GM23338 (cell line): ENCODE measurements at regions not wholly inside any gene's neighbourhood (a gene's known extent, or its start where the extent isn't known, plus 50 kb on each side); places are given as distances from the start of the nearest gene placed in this dataset.

Source experiments
- ATAC-seq: fragments of 200-7000 bp; cut with Tn5 transposase; 3 replicates; pipeline ENCODE4 v1.9.1; 2020
- DNase-seq: peaks from one replicate; pipeline ENCODE4 v3.0.0-alpha.2; 2015; ENCODE audit warnings: low spot score
- H2AFZ ChIP-seq: fragments of 200-600 bp; sonication (generic); 2 replicates; pipeline ENCODE4 v1.8.0; 2016; ENCODE audit warnings: antibody characterized with exemption, mild to moderate bottlenecking, moderate library complexity
- H3F3A ChIP-seq: fragments of 200-600 bp; sonication (generic); replicated peaks from 2 replicates; pipeline ENCODE4 v1.8.0; 2017; ENCODE audit warnings: antibody characterized with exemption, mixed run types, low read depth
- H3K27ac ChIP-seq: fragments of 200-600 bp; sonication (generic); 2 replicates; pipeline ENCODE4 v1.6.1; 2016; ENCODE audit warnings: low read depth
- H3K27me3 ChIP-seq: fragments of 200-600 bp; sonication (generic); 2 replicates; pipeline ENCODE4 v1.8.0; 2016; ENCODE audit warnings: mild to moderate bottlenecking, mixed run types, moderate library complexity; ENCODE audit not compliant: insufficient read depth
- H3K36me3 ChIP-seq: fragments of 200-600 bp; sonication (generic); 2 replicates; pipeline ENCODE4 v1.8.0; 2016; ENCODE audit warnings: mild to moderate bottlenecking; ENCODE audit not compliant: insufficient read depth
- H3K4me1 ChIP-seq: fragments of 200-600 bp; sonication (generic); 2 replicates; pipeline ENCODE4 v1.8.0; 2016; ENCODE audit warnings: mild to moderate bottlenecking, moderate library complexity; ENCODE audit not compliant: insufficient read depth
- H3K4me2 ChIP-seq: fragments of 200-600 bp; sonication (generic); 2 replicates; pipeline ENCODE4 v1.7.1; 2017; ENCODE audit warnings: mixed run types
- H3K4me3 ChIP-seq: fragments of 200-600 bp; sonication (generic); 2 replicates; pipeline ENCODE4 v1.6.1; 2016; ENCODE audit warnings: mixed run types
- H3K79me2 ChIP-seq: fragments of 200-600 bp; sonication (generic); replicated peaks from 2 replicates; pipeline ENCODE4 v1.8.0; 2017; ENCODE audit warnings: mild to moderate bottlenecking; ENCODE audit not compliant: insufficient read depth
- H3K9me2 ChIP-seq: fragments of 200-600 bp; sonication (generic); 2 replicates; pipeline ENCODE4 v1.8.0; 2017; ENCODE audit not compliant: insufficient read depth
- H4K20me1 ChIP-seq: fragments of 200-600 bp; sonication (generic); replicated peaks from 2 replicates; pipeline ENCODE4 v1.8.0; 2017; ENCODE audit warnings: mild to moderate bottlenecking; ENCODE audit not compliant: insufficient read depth
- H3K27ac Mint-ChIP-seq: 2 replicates; pipeline ENCODE4 v1.8.0; 2020; ENCODE audit warnings: inconsistent platforms, mild to moderate bottlenecking, moderate library complexity, mixed read lengths
- H3K27me3 Mint-ChIP-seq: 3 replicates; pipeline ENCODE4 v1.8.0; 2022; ENCODE audit warnings: low read depth, mild to moderate bottlenecking, moderate library complexity, mixed read lengths, inconsistent platforms; ENCODE audit not compliant: insufficient read depth, poor library complexity
- H3K36me3 Mint-ChIP-seq: 3 replicates; pipeline ENCODE4 v1.8.0; 2021; ENCODE audit warnings: low read depth, mild to moderate bottlenecking, inconsistent platforms, moderate library complexity, mixed read lengths
- H3K4me1 Mint-ChIP-seq: 3 replicates; pipeline ENCODE4 v1.8.0; 2020; ENCODE audit warnings: mild to moderate bottlenecking, inconsistent platforms, mixed read lengths
- H3K4me3 Mint-ChIP-seq: 3 replicates; pipeline ENCODE4 v1.8.0; 2021; ENCODE audit warnings: moderate library complexity, mild to moderate bottlenecking, inconsistent platforms, mixed read lengths
- H3K9me3 Mint-ChIP-seq: 3 replicates; pipeline ENCODE4 v1.8.0; 2020; ENCODE audit warnings: moderate library complexity, mild to moderate bottlenecking, inconsistent platforms, mixed read lengths
- EZH2phosphoT487 ChIP-seq: fragments of 200-600 bp; sonication (generic); IDR thresholded peaks from one replicate; pipeline ENCODE4 v1.8.1; 2018; ENCODE audit warnings: antibody characterized with exemption; ENCODE audit not compliant: unreplicated experiment
- JUNB ChIP-seq: IDR thresholded peaks from one replicate; pipeline ENCODE4 v1.6.1; 2016; ENCODE audit warnings: antibody characterized with exemption; ENCODE audit not compliant: unreplicated experiment
- STAT1 ChIP-seq: IDR thresholded peaks from one replicate; pipeline ENCODE4 v1.6.1; 2016; ENCODE audit warnings: antibody characterized with exemption; ENCODE audit not compliant: unreplicated experiment
- ZNF331 ChIP-seq: fragments of 250-450 bp; sonication (Bioruptor Pico); IDR thresholded peaks from 2 replicates; pipeline ENCODE4 v1.5.0; 2020; ENCODE audit warnings: low read depth, mild to moderate bottlenecking, moderate library complexity
- TF ChIP-seq, protein P1 (sequence below): fragments of 250-450 bp; sonication (Bioruptor Pico); IDR thresholded peaks from 2 replicates; pipeline ENCODE4 v1.5.0; 2020; ENCODE audit warnings: mild to moderate bottlenecking, moderate library complexity
- TF ChIP-seq, protein P2 (sequence below), 2 experiments: fragments of 200-600 bp in 1 of 2; sonication (generic) in 1 of 2; conservative IDR thresholded peaks; 2 replicates each; pipeline versions ENCODE4 v1.5.1 to v1.6.1; 2016 to 2017; ENCODE audit warnings: antibody characterized with exemption in 2 of 2, low read depth in 2 of 2, mild to moderate bottlenecking in 2 of 2, moderate library complexity in 1 of 2
- TF ChIP-seq, protein P3 (sequence below): IDR thresholded peaks from 2 replicates; pipeline ENCODE4 v1.6.1; 2016; ENCODE audit warnings: antibody characterized with exemption

DNA sequence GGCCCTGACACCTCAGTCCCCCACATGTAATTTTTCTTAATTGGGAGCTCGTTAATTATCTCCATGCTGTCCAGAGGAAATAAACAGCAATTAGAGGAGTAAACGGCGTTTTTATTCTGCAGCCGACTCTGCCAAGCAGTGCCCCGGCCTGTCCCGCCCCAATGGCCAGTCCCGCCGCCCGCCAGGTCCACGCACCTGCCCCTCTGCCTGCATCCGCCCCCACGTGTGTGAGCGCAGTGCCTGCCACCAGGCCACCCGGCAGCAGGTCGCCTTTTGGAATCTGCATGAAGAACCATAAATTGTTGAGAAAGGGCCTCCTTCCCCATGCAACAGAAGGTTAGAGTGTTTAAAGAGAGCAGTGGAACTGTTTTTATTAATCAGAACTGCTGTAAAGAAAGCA lies 87.5 kb upstream of the LINGO1 start (continued):
- TF ChIP-seq, protein P1, sequence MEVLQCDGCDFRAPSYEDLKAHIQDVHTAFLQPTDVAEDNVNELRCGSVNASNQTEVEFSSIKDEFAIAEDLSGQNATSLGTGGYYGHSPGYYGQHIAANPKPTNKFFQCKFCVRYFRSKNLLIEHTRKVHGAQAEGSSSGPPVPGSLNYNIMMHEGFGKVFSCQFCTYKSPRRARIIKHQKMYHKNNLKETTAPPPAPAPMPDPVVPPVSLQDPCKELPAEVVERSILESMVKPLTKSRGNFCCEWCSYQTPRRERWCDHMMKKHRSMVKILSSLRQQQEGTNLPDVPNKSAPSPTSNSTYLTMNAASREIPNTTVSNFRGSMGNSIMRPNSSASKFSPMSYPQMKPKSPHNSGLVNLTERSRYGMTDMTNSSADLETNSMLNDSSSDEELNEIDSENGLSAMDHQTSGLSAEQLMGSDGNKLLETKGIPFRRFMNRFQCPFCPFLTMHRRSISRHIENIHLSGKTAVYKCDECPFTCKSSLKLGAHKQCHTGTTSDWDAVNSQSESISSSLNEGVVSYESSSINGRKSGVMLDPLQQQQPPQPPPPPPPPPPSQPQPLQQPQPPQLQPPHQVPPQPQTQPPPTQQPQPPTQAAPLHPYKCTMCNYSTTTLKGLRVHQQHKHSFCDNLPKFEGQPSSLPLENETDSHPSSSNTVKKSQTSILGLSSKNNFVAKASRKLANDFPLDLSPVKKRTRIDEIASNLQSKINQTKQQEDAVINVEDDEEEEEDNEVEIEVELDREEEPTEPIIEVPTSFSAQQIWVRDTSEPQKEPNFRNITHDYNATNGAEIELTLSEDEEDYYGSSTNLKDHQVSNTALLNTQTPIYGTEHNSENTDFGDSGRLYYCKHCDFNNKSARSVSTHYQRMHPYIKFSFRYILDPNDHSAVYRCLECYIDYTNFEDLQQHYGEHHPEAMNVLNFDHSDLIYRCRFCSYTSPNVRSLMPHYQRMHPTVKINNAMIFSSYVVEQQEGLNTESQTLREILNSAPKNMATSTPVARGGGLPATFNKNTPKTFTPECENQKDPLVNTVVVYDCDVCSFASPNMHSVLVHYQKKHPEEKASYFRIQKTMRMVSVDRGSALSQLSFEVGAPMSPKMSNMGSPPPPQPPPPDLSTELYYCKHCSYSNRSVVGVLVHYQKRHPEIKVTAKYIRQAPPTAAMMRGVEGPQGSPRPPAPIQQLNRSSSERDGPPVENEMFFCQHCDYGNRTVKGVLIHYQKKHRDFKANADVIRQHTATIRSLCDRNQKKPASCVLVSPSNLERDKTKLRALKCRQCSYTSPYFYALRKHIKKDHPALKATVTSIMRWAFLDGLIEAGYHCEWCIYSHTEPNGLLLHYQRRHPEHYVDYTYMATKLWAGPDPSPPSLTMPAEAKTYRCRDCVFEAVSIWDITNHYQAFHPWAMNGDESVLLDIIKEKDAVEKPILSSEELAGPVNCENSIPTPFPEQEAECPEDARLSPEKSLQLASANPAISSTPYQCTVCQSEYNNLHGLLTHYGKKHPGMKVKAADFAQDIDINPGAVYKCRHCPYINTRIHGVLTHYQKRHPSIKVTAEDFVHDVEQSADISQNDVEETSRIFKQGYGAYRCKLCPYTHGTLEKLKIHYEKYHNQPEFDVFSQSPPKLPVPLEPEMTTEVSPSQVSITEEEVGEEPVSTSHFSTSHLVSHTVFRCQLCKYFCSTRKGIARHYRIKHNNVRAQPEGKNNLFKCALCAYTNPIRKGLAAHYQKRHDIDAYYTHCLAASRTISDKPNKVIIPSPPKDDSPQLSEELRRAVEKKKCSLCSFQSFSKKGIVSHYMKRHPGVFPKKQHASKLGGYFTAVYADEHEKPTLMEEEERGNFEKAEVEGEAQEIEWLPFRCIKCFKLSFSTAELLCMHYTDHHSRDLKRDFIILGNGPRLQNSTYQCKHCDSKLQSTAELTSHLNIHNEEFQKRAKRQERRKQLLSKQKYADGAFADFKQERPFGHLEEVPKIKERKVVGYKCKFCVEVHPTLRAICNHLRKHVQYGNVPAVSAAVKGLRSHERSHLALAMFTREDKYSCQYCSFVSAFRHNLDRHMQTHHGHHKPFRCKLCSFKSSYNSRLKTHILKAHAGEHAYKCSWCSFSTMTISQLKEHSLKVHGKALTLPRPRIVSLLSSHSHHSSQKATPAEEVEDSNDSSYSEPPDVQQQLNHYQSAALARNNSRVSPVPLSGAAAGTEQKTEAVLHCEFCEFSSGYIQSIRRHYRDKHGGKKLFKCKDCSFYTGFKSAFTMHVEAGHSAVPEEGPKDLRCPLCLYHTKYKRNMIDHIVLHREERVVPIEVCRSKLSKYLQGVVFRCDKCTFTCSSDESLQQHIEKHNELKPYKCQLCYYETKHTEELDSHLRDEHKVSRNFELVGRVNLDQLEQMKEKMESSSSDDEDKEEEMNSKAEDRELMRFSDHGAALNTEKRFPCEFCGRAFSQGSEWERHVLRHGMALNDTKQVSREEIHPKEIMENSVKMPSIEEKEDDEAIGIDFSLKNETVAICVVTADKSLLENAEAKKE (CRISPR knock-in tag), result no peak

DNA sequence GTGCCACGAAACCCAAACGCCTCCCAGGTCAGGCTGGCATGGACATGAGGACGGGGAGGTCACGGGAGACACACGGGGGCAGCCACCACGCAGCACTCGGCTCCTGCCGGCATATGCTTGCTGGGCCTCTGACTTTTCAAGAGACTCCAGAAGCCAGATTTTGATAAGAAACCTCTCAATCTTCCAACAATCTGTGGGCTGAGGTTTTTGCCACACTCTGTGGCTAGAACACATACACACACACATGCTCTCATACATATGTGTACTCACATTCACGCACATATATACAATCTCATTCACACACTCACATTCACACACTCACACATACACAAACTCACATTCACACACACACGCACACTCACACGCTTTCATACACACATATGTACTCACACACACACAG lies 86.7 kb upstream of the LINGO1 start:
- Mint-ChIP-seq H3K36me3 (no peaks in the 10 kb centered on the region), H3K4me3 (no peak overlapping the region), H3K4me1 (peaks cover 22% of the 10 kb centered on the region), H3K9me3 (no peaks in the 10 kb centered on the region), H3K27me3 (peaks cover 12% of the 10 kb centered on the region), H3K27ac (no peak overlapping the region)
- Histone ChIP-seq H3K79me2 (no peaks in the 10 kb centered on the region), H3K4me2 (no peak overlapping the region), H3F3A (no peaks in the 10 kb centered on the region), H3K4me3 (no peak overlapping the region), H3K27me3 (no peaks in the 10 kb centered on the region), H3K27ac (no peak overlapping the region), H3K4me1 (0 out of 2 replicates have a peak, but pooled peaks cover 4% of the 10 kb centered on the region), H2AFZ (no peak overlapping the region), H4K20me1 (no peaks in the 10 kb centered on the region), H3K36me3 (no peaks in the 10 kb centered on the region), H3K9me2 (no peaks in the 10 kb centered on the region)
- DNase-seq (no peak), ATAC-seq (no peak)
- TF ChIP-seq, protein P2, sequence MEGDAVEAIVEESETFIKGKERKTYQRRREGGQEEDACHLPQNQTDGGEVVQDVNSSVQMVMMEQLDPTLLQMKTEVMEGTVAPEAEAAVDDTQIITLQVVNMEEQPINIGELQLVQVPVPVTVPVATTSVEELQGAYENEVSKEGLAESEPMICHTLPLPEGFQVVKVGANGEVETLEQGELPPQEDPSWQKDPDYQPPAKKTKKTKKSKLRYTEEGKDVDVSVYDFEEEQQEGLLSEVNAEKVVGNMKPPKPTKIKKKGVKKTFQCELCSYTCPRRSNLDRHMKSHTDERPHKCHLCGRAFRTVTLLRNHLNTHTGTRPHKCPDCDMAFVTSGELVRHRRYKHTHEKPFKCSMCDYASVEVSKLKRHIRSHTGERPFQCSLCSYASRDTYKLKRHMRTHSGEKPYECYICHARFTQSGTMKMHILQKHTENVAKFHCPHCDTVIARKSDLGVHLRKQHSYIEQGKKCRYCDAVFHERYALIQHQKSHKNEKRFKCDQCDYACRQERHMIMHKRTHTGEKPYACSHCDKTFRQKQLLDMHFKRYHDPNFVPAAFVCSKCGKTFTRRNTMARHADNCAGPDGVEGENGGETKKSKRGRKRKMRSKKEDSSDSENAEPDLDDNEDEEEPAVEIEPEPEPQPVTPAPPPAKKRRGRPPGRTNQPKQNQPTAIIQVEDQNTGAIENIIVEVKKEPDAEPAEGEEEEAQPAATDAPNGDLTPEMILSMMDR (conservative IDR thresholded peaks at IDR 0.05; ENCODE audit: low read depth in 2 of 2), result no peak
- TF ChIP-seq, protein P3, sequence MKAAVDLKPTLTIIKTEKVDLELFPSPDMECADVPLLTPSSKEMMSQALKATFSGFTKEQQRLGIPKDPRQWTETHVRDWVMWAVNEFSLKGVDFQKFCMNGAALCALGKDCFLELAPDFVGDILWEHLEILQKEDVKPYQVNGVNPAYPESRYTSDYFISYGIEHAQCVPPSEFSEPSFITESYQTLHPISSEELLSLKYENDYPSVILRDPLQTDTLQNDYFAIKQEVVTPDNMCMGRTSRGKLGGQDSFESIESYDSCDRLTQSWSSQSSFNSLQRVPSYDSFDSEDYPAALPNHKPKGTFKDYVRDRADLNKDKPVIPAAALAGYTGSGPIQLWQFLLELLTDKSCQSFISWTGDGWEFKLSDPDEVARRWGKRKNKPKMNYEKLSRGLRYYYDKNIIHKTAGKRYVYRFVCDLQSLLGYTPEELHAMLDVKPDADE, result no peak
- TF ChIP-seq STAT1 (no peak), ZNF331 (CRISPR knock-in tag) (no peak), JUNB (no peak), EZH2phosphoT487 (no peak)
- TF ChIP-seq, protein P1 (CRISPR knock-in tag), result no peak
